WTC11 (cell line): ENCODE measurements at regions not wholly inside any gene's neighbourhood (a gene's known extent, or its start where the extent isn't known, plus 50 kb on each side); places are given as distances from the start of the nearest gene placed in this dataset.

ENCODE experiments used
- ATAC-seq: fragments of 200-7000 bp; cut with Tn5 transposase; 2 replicates; pipeline ENCODE4 v1.10.0; 2021; ENCODE audit warnings: mild to moderate bottlenecking, moderate library complexity
- CTCF ChIA-PET: fragments of 300-600 bp; sonication (Branson Sonifier 250); formaldehyde crosslinking; loops from one replicate; lab custom pipeline; 2021; ENCODE audit warnings: antibody characterized with exemption; lab: Charles Lee
- POLR2A ChIA-PET: fragments of 350-600 bp; sonication (Branson Sonifier 250); formaldehyde crosslinking; loops from one replicate; lab custom pipeline; 2021; ENCODE audit warnings: antibody characterized with exemption; lab: Charles Lee
- DNase-seq: peaks from one replicate; pipeline ENCODE4 v3.0.0; 2021; ENCODE audit warnings: low spot score
- H3K27ac Mint-ChIP-seq: 2 replicates; pipeline ENCODE4 v1.8.0; 2021; ENCODE audit warnings: mixed read lengths
- H3K27me3 Mint-ChIP-seq: 2 replicates; pipeline ENCODE4 v1.8.0; 2021; ENCODE audit warnings: low read depth, mild to moderate bottlenecking, moderate library complexity, mixed read lengths
- H3K36me3 Mint-ChIP-seq: 2 replicates; pipeline ENCODE4 v1.8.0; 2021; ENCODE audit warnings: mixed read lengths
- H3K4me1 Mint-ChIP-seq: 2 replicates; pipeline ENCODE4 v1.8.0; 2022; ENCODE audit warnings: mixed read lengths
- H3K4me3 Mint-ChIP-seq: 2 replicates; pipeline ENCODE4 v1.8.0; 2021; ENCODE audit warnings: mild to moderate bottlenecking, moderate library complexity, mixed read lengths
- H3K9me3 Mint-ChIP-seq: 2 replicates; pipeline ENCODE4 v1.8.0; 2021; ENCODE audit warnings: mixed read lengths
- ARID4B ChIP-seq: sonication (generic); formaldehyde crosslinking; IDR thresholded peaks from 2 replicates; pipeline ENCODE4 v1.8.0; 2023; ENCODE audit warnings: missing genetic modification reagents, mild to moderate bottlenecking, borderline replicate concordance
- CDX4 ChIP-seq: fragments of 250-450 bp; sonication (Bioruptor Pico); IDR thresholded peaks from 2 replicates; pipeline ENCODE4 v1.9.0; 2021; ENCODE audit warnings: moderate library complexity, mild to moderate bottlenecking, inconsistent platforms, borderline replicate concordance
- FOXJ3 ChIP-seq: sonication (generic); formaldehyde crosslinking; IDR thresholded peaks from 2 replicates; pipeline ENCODE4 v1.9.0; 2021; ENCODE audit warnings: missing genetic modification reagents, mild to moderate bottlenecking, borderline replicate concordance
- FOXP1 ChIP-seq: sonication (generic); formaldehyde crosslinking; IDR thresholded peaks from 2 replicates; pipeline ENCODE4 v1.8.0; 2022; ENCODE audit warnings: missing genetic modification reagents, mild to moderate bottlenecking, moderate library complexity, borderline replicate concordance
- HMGA2 ChIP-seq: fragments of 250-450 bp; sonication (Bioruptor Pico); IDR thresholded peaks from 2 replicates; pipeline ENCODE4 v1.4.0; 2021; ENCODE audit warnings: mild to moderate bottlenecking, moderate library complexity
- MLX ChIP-seq: sonication (generic); formaldehyde crosslinking; IDR thresholded peaks from 2 replicates; pipeline ENCODE4 v1.8.1; 2023; ENCODE audit warnings: mild to moderate bottlenecking, missing genetic modification reagents, moderate library complexity
- OVOL2 ChIP-seq: fragments of 250-450 bp; sonication (Bioruptor Pico); IDR thresholded peaks from 2 replicates; pipeline ENCODE4 v1.9.0; 2021; ENCODE audit warnings: mild to moderate bottlenecking, borderline replicate concordance
- PREB ChIP-seq: sonication (generic); formaldehyde crosslinking; IDR thresholded peaks from 2 replicates; pipeline ENCODE4 v1.8.1; 2022; ENCODE audit warnings: mild to moderate bottlenecking, missing genetic modification reagents, moderate library complexity, borderline replicate concordance
- RORB ChIP-seq: fragments of 250-450 bp; sonication (Bioruptor Pico); IDR thresholded peaks from 2 replicates; pipeline ENCODE4 v1.9.0; 2021; ENCODE audit warnings: mild to moderate bottlenecking
- SMAD3 ChIP-seq: sonication (generic); formaldehyde crosslinking; IDR thresholded peaks from 2 replicates; pipeline ENCODE4 v1.8.0; 2022; ENCODE audit warnings: missing genetic modification reagents, mild to moderate bottlenecking, borderline replicate concordance
- SOX15 ChIP-seq: fragments of 250-450 bp; sonication (Bioruptor Pico); IDR thresholded peaks from 2 replicates; pipeline ENCODE4 v1.9.0; 2021; ENCODE audit warnings: mild to moderate bottlenecking
- TCF7 ChIP-seq: sonication (generic); formaldehyde crosslinking; IDR thresholded peaks from 2 replicates; pipeline ENCODE4 v1.8.0; 2022; ENCODE audit warnings: mild to moderate bottlenecking, low read depth, missing genetic modification reagents, moderate library complexity
- TEAD4 ChIP-seq: sonication (generic); formaldehyde crosslinking; IDR thresholded peaks from 2 replicates; pipeline ENCODE4 v1.8.0; 2022; ENCODE audit warnings: mild to moderate bottlenecking, missing genetic modification reagents
- ZNF121 ChIP-seq: sonication (generic); formaldehyde crosslinking; IDR thresholded peaks from 2 replicates; pipeline ENCODE4 v1.8.0; 2023; ENCODE audit warnings: missing genetic modification reagents
- ZNF232 ChIP-seq: sonication (generic); formaldehyde crosslinking; IDR thresholded peaks from 2 replicates; pipeline ENCODE4 v1.8.0; 2022; ENCODE audit warnings: mild to moderate bottlenecking, missing genetic modification reagents
- ZNF317 ChIP-seq: sonication (generic); formaldehyde crosslinking; IDR thresholded peaks from 2 replicates; pipeline ENCODE4 v1.8.1; 2023; ENCODE audit warnings: low read depth, mild to moderate bottlenecking, moderate library complexity, missing genetic modification reagents, borderline replicate concordance
- ZNF532 ChIP-seq: fragments of 250-450 bp; sonication (Bioruptor Pico); IDR thresholded peaks from 2 replicates; pipeline ENCODE4 v1.9.0; 2021; ENCODE audit warnings: mild to moderate bottlenecking, borderline replicate concordance
- ZSCAN18 ChIP-seq: fragments of 250-450 bp; sonication (Bioruptor Pico); IDR thresholded peaks from 2 replicates; pipeline ENCODE4 v2.1.2; 2022; ENCODE audit warnings: mild to moderate bottlenecking, moderate library complexity

- H3K27ac Mint-ChIP-seq, result no peak overlapping the region
- H3K4me1 Mint-ChIP-seq, result no peaks in the 10 kb centered on the region
- H3K27me3 Mint-ChIP-seq, result no peaks in the 10 kb centered on the region; the same call in 1 of the 2 replicates
- peaks cover 18% of the 10 kb centered on the region for H3K9me3 Mint-ChIP-seq
- no peak for DNase-seq
- H3K4me3 Mint-ChIP-seq, result no peak overlapping the region
- CTCF ChIA-PET, result no interaction called here
- no peaks in the 10 kb centered on the region for H3K36me3 Mint-ChIP-seq
- no peak for ATAC-seq
- TF ChIP-seq FOXJ3 (CRISPR knock-in tag), result no peak
- no peak for TF ChIP-seq ZNF532 (CRISPR knock-in tag)
- no peak for TF ChIP-seq CDX4 (CRISPR knock-in tag)
- TF ChIP-seq RORB, result no peak
- TF ChIP-seq SMAD3 (CRISPR knock-in tag), result no peak
- POLR2A ChIA-PET, result no interaction called here
Measured at GRCh38 chr13:109996404-109996960, 210.1 kb upstream of the IRS2 start.

- Mint-ChIP-seq H3K9me3 (peaks cover 18% of the 10 kb centered on the region), H3K4me3 (no peak overlapping the region), H3K27ac (no peak overlapping the region), H3K36me3 (no peaks in the 10 kb centered on the region), H3K27me3 (no peaks in the 10 kb centered on the region; the same call in 1 of the 2 replicates), H3K4me1 (no peaks in the 10 kb centered on the region)
- TF ChIP-seq ZSCAN18 (CRISPR knock-in tag) (no peak), SOX15 (CRISPR knock-in tag) (no peak), TEAD4 (no peak), SMAD3 (CRISPR knock-in tag) (no peak), ZNF232 (no peak), ZNF121 (CRISPR knock-in tag) (no peak), HMGA2 (no peak), MLX (CRISPR knock-in tag) (no peak), ZNF317 (no peak), FOXP1 (CRISPR knock-in tag) (no peak), TCF7 (CRISPR knock-in tag) (no peak), OVOL2 (no peak), PREB (CRISPR knock-in tag) (no peak), ARID4B (no peak)
- ATAC-seq (no peak), DNase-seq (no peak)
- CTCF ChIA-PET, result no interaction called here
- POLR2A ChIA-PET, result no interaction called here
Measured at GRCh38 chr13:109995578-109995977, 209.2 kb upstream of the IRS2 start.
